DOHH2 (cell line): ENCODE measurements at regions not wholly inside any gene's neighbourhood (a gene's known extent, or its start where the extent isn't known, plus 50 kb on each side); places are given as distances from the start of the nearest gene placed in this dataset.

Experiments used
- CTCF ChIP-seq: fragments of 200-600 bp; sonication (generic); IDR thresholded peaks from one replicate; pipeline ENCODE4 v1.5.1; 2014; ENCODE audit warnings: antibody characterized with exemption, mild to moderate bottlenecking, low read depth, low read length; ENCODE audit not compliant: poor library complexity, severe bottlenecking
- EZH2phosphoT487 ChIP-seq: fragments of 200-600 bp; sonication (generic); IDR thresholded peaks from 2 replicates; pipeline ENCODE4 v1.6.1; 2017; ENCODE audit warnings: borderline replicate concordance, mild to moderate bottlenecking, antibody characterized with exemption, low read length, moderate library complexity, mixed read lengths

GRCh38 chr4:38601916-38602291 is 62.1 kb upstream of the KLF3 start:
- TF ChIP-seq CTCF = no peak
- TF ChIP-seq EZH2phosphoT487 = no peak
